ENCODE measurements at regions not wholly inside any gene's neighbourhood (a gene's known extent, or its start where the extent isn't known, plus 50 kb on each side); places are given as distances from the start of the nearest gene placed in this dataset.

DNA sequence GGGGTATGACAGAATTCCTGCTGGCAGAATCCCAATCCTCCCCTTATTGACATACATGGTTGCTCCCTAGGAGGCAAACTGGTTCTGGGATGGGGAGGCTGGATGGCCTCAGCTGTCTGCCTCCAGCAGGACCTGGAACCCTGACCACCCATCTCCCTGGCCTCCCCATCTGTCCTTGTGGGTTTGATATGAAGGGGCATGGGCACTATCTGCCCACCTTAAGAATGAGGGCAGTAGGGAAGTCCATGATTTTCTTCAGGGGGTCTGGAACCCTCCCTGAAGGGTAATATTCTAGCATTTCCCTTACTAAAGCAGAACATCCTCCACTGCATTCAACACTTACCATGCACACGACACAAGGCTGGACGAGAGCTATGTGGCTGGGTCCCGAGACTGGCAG is 113.6 kb downstream of the VAPA start:
- Histone ChIP-seq H4K20me1 (ENCODE audit: insufficient read depth, low read length) (no peaks in the 10 kb centered on the region), H3F3A (ENCODE audit: insufficient read depth, low read length) (no peaks in the 10 kb centered on the region), H3K9me2 (replicated peaks; ENCODE audit: insufficient read depth, low read length) (no peaks in the 10 kb centered on the region), H3K36me3 (replicated peaks; ENCODE audit: insufficient read depth, low read length) (no peaks in the 10 kb centered on the region), H3K9ac (ENCODE audit: low read length) (no peak overlapping the region), H3K4me1 (ENCODE audit: low read length) (no peaks in the 10 kb centered on the region), H3K27ac (ENCODE audit: low read length) (no peak overlapping the region), H3K27me3 (replicated peaks; ENCODE audit: insufficient read depth, low read length) (no peaks in the 10 kb centered on the region), H3K79me2 (ENCODE audit: low read length) (no peaks in the 10 kb centered on the region), H3K4me3 (ENCODE audit: low read length) (no peak overlapping the region), H2AFZ (ENCODE audit: low read length) (no peak overlapping the region), H3K4me2 (ENCODE audit: low read depth, low read length) (no peak overlapping the region), H3K9me3 (replicated peaks; ENCODE audit: insufficient read depth, low read length) (no peaks in the 10 kb centered on the region)
- no peak for TF ChIP-seq EZH2 (optimal IDR thresholded peaks at IDR 0.05; ENCODE audit: low read depth, low read length)
- TF ChIP-seq EZH2phosphoT487 (IDR thresholded peaks at IDR 0.05; ENCODE audit: low read length): no peak
- TF ChIP-seq, protein P1, sequence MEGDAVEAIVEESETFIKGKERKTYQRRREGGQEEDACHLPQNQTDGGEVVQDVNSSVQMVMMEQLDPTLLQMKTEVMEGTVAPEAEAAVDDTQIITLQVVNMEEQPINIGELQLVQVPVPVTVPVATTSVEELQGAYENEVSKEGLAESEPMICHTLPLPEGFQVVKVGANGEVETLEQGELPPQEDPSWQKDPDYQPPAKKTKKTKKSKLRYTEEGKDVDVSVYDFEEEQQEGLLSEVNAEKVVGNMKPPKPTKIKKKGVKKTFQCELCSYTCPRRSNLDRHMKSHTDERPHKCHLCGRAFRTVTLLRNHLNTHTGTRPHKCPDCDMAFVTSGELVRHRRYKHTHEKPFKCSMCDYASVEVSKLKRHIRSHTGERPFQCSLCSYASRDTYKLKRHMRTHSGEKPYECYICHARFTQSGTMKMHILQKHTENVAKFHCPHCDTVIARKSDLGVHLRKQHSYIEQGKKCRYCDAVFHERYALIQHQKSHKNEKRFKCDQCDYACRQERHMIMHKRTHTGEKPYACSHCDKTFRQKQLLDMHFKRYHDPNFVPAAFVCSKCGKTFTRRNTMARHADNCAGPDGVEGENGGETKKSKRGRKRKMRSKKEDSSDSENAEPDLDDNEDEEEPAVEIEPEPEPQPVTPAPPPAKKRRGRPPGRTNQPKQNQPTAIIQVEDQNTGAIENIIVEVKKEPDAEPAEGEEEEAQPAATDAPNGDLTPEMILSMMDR (IDR thresholded peaks at IDR 0.05; ENCODE audit: low read length): no peak
- DNase-seq: no peak

DNA sequence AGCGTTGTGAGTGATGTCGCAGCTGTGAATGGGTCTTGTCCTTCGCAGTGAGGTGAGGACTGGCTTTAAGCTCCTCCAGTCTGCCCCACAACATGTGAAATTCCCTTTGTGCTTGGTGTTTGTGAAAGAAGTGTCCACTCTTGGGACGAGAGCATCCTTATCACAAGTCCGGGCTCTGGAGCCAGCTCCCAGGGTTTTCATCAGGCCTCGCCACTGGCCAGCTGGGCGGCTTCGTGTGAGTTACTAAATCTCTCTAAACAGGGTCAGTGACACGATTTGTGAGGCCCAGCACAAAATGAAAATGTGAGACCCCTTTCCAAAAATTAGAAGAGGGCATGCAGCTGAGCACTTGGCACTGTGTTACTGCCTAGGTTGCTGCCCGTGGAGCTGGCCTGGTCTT is 115.9 kb downstream of the VAPA start:
- H3K9ac ChIP-seq (ENCODE audit: low read length): no peak overlapping the region
- H3K36me3 ChIP-seq (replicated peaks; ENCODE audit: insufficient read depth, low read length): no peaks in the 10 kb centered on the region
- H3K4me1 ChIP-seq (ENCODE audit: low read length): no peaks in the 10 kb centered on the region
- H3K9me3 ChIP-seq (replicated peaks; ENCODE audit: insufficient read depth, low read length): no peaks in the 10 kb centered on the region
- H3K27ac ChIP-seq (ENCODE audit: low read length): no peak overlapping the region
- no peak overlapping the region for H3K4me3 ChIP-seq (ENCODE audit: low read length)
- no peaks in the 10 kb centered on the region for H4K20me1 ChIP-seq (ENCODE audit: insufficient read depth, low read length)
- no peaks in the 10 kb centered on the region for H3K27me3 ChIP-seq (replicated peaks; ENCODE audit: insufficient read depth, low read length)
- no peaks in the 10 kb centered on the region for H3K9me2 ChIP-seq (replicated peaks; ENCODE audit: insufficient read depth, low read length)
- H3K79me2 ChIP-seq (ENCODE audit: low read length): no peaks in the 10 kb centered on the region
- no peak for DNase-seq
- H3K4me2 ChIP-seq (ENCODE audit: low read depth, low read length): no peak overlapping the region
- TF ChIP-seq, protein P1 (IDR thresholded peaks at IDR 0.05; ENCODE audit: low read length): no peak
- TF ChIP-seq EZH2 (optimal IDR thresholded peaks at IDR 0.05; ENCODE audit: low read depth, low read length) (no peak), EZH2phosphoT487 (IDR thresholded peaks at IDR 0.05; ENCODE audit: low read length) (no peak)
- H2AFZ ChIP-seq (ENCODE audit: low read length): no peak overlapping the region
- no peaks in the 10 kb centered on the region for H3F3A ChIP-seq (ENCODE audit: insufficient read depth, low read length)

DNA sequence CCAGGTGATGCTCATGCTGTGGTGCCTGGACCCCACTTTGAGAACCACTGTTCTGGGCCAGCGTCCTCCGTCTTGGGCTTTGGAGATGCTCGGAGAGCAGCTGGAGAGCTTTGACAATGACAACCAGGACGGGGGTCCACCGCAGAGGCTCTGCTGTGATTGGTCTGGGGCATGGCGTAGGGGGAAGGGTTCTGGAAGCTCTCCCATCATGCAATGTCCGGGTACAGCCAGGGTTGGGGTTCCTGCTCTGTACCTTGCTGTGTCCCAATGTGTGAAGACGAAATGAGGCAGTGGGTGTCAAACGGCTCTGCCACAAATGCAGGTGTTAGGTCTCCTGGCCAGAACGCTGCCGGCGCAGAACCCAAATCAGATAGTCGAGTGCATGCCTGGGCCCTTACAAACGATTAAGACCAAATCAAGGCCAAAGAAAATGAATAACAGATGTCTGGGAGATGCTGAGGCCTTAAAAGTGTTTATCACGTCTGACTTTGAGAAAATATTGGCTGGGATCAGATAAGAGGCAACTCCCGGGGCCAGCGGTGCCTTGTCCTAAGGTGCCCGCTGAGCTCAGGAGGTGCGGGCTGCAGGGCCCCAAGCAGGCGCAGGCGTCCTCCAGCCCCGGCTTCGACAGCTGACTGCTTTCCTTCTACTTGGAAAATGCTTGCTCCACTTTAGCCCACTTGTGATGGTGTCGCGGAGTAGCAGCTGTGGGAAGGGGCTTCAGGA is 117.2 kb downstream of the VAPA start:
- no peaks in the 10 kb centered on the region for H3K27me3 ChIP-seq (replicated peaks; ENCODE audit: insufficient read depth, low read length)
- no peaks in the 10 kb centered on the region for H4K20me1 ChIP-seq (ENCODE audit: insufficient read depth, low read length)
- H3K4me3 ChIP-seq (ENCODE audit: low read length): no peak overlapping the region

More for the DNA sequence above, 117.2 kb downstream of the VAPA start:
- no peak overlapping the region for H3K9ac ChIP-seq (ENCODE audit: low read length)
- H3K36me3 ChIP-seq (replicated peaks; ENCODE audit: insufficient read depth, low read length): no peaks in the 10 kb centered on the region
- H3K9me3 ChIP-seq (replicated peaks; ENCODE audit: insufficient read depth, low read length): no peaks in the 10 kb centered on the region
- TF ChIP-seq EZH2phosphoT487 (IDR thresholded peaks at IDR 0.05; ENCODE audit: low read length) (no peak), EZH2 (optimal IDR thresholded peaks at IDR 0.05; ENCODE audit: low read depth, low read length) (no peak)
- H3K27ac ChIP-seq (ENCODE audit: low read length): no peak overlapping the region
- no peaks in the 10 kb centered on the region for H3F3A ChIP-seq (ENCODE audit: insufficient read depth, low read length)
- H3K9me2 ChIP-seq (replicated peaks; ENCODE audit: insufficient read depth, low read length): no peaks in the 10 kb centered on the region
- no peak for DNase-seq
- no peaks in the 10 kb centered on the region for H3K4me1 ChIP-seq (ENCODE audit: low read length)
- H3K79me2 ChIP-seq (ENCODE audit: low read length): no peaks in the 10 kb centered on the region
- H3K4me2 ChIP-seq (ENCODE audit: low read depth, low read length): no peak overlapping the region
- H2AFZ ChIP-seq (ENCODE audit: low read length): no peak overlapping the region

All from MM.1S (cell line).